IPS DF 6.9 (cell line): ENCODE measurements at regions not wholly inside any gene's neighbourhood (a gene's known extent, or its start where the extent isn't known, plus 50 kb on each side); places are given as distances from the start of the nearest gene placed in this dataset.
"Not testable (repeated sequence)": the region's sequence is repeated elsewhere in the genome, so short reads cannot be mapped to it uniquely, and the experiment has no call there.

Source experiments
- DNase-seq: peaks from one replicate; pipeline ENCODE4 v3.0.0-alpha.2; 2013; ENCODE audit warnings: low read depth, low spot score
- H3K27ac ChIP-seq: one replicate; pipeline ENCODE4 v1.5.1; 2013; ENCODE audit warnings: low read length, control low read depth
- H3K27me3 ChIP-seq: 2 replicates; pipeline ENCODE4 v1.6.1; 2013; ENCODE audit warnings: mild to moderate bottlenecking, low read length; ENCODE audit not compliant: control insufficient read depth, insufficient read depth
- H3K36me3 ChIP-seq: 2 replicates; pipeline ENCODE4 v1.6.1; 2013; ENCODE audit warnings: low read length; ENCODE audit not compliant: control insufficient read depth, insufficient read depth
- H3K4me1 ChIP-seq: 2 replicates; pipeline ENCODE4 v1.6.1; 2013; ENCODE audit warnings: low read length; ENCODE audit not compliant: control insufficient read depth, insufficient read depth
- H3K4me3 ChIP-seq: 2 replicates; pipeline ENCODE4 v1.5.1; 2013; ENCODE audit warnings: mild to moderate bottlenecking, low read length
- H3K9me3 ChIP-seq: 2 replicates; pipeline ENCODE4 v1.6.1; 2013; ENCODE audit warnings: low read length, inconsistent platforms; ENCODE audit not compliant: control insufficient read depth, insufficient read depth
- WGBS: extraction: QIAGEN DNeasy Blood & Tissue Kit; methylation state at CpG from one replicate; pipeline ENCODE4 v1.1.7; 2013; ENCODE audit warnings: mixed read lengths, missing lambda C conversion rate; ENCODE audit not compliant: insufficient read length, insufficient coverage; 5-methylcytosine and 5-hydroxymethylcytosine counted together

GRCh38 chr12:92233346-92234015 lies 87.8 kb upstream of the BTG1 start:
- Histone ChIP-seq H3K9me3 (no peaks in the 10 kb centered on the region), H3K27me3 (no peaks in the 10 kb centered on the region), H3K36me3 (no peaks in the 10 kb centered on the region), H3K4me3 (no peak overlapping the region), H3K4me1 (no peaks in the 10 kb centered on the region), H3K27ac (no peak overlapping the region)
- no peak for DNase-seq
- WGBS = no CpG with 5 or more reads among the region's 5 CpGs

- not testable (repeated sequence) for H3K4me1 ChIP-seq, H3K36me3 ChIP-seq, H3K9me3 ChIP-seq, DNase-seq, H3K4me3 ChIP-seq, H3K27ac ChIP-seq, H3K27me3 ChIP-seq
- WGBS = no CpG with 5 or more reads among the region's 2 CpGs
These were observed 86.8 kb upstream of the BTG1 start for GRCh38 chr12:92232371-92232932.

- not testable (repeated sequence) for H3K27me3 ChIP-seq, H3K4me3 ChIP-seq, H3K9me3 ChIP-seq, H3K36me3 ChIP-seq, H3K4me1 ChIP-seq, H3K27ac ChIP-seq, DNase-seq
- no CpG with 5 or more reads among the region's 3 CpGs for WGBS
These were observed 86.3 kb upstream of the BTG1 start for GRCh38 chr12:92231945-92232344.

GRCh38 chr12:92231532-92231931 lies 85.9 kb upstream of the BTG1 start:
- not testable (repeated sequence) for DNase-seq, H3K36me3 ChIP-seq, H3K4me1 ChIP-seq, H3K27me3 ChIP-seq, H3K4me3 ChIP-seq, H3K27ac ChIP-seq, H3K9me3 ChIP-seq
- no CpG with 5 or more reads among the region's 2 CpGs for WGBS

GRCh38 chr12:92229381-92229780 lies 83.7 kb upstream of the BTG1 start:
- no peak for DNase-seq
- Histone ChIP-seq H3K27ac (no peak overlapping the region), H3K4me1 (no peaks in the 10 kb centered on the region), H3K4me3 (no peak overlapping the region), H3K36me3 (no peaks in the 10 kb centered on the region), H3K27me3 (no peaks in the 10 kb centered on the region), H3K9me3 (no peaks in the 10 kb centered on the region)
- WGBS = no CpG with 5 or more reads among the region's 2 CpGs

- no peaks in the 10 kb centered on the region for H3K36me3 ChIP-seq
- no CpG with 5 or more reads among the region's 3 CpGs for WGBS
- no peaks in the 10 kb centered on the region for H3K9me3 ChIP-seq
- no peaks in the 10 kb centered on the region for H3K27me3 ChIP-seq
- H3K4me1 ChIP-seq = no peaks in the 10 kb centered on the region
- no peak for DNase-seq
- no peak overlapping the region for H3K27ac ChIP-seq
- H3K4me3 ChIP-seq = no peak overlapping the region
These were observed 81.3 kb upstream of the BTG1 start for GRCh38 chr12:92226961-92227360.

DNA sequence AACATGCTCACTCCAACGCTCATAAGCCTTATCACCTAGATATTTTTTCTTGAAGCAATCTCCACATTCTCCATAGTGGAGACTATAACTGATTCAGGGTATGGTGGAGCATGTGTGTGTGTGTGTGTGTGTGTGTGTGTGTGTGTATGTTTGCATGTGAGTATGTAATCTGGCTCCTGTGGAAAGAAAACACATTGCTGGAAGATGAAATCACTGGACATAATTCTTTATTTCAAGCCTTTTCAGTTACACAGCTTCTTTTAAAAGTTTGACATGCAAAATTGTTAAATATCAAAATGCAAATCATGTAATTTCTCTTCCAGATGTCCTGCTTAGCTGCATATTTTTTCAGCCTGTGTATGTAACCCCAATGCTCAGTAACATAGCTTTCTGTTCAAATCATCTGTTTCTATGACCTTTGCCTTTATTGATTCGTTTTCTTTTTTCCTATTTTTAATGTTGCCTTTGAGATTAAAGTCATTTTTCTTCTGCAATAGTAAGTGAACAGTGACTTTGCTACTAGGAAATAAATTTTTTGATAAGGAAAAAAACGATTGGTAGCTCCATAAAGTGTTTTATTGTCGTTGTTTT lies 80.5 kb upstream of the BTG1 start:
- no peak overlapping the region for H3K27ac ChIP-seq
- no peak overlapping the region for H3K4me3 ChIP-seq
- H3K4me1 ChIP-seq = no peaks in the 10 kb centered on the region
- DNase-seq = no peak
- 100% methylated on average over 1 of the region's 4 CpGs for WGBS
- no peaks in the 10 kb centered on the region for H3K27me3 ChIP-seq
- H3K36me3 ChIP-seq = no peaks in the 10 kb centered on the region
- H3K9me3 ChIP-seq = no peaks in the 10 kb centered on the region

- H3K4me1 ChIP-seq = no peaks in the 10 kb centered on the region
- DNase-seq = peak; percentile 5
- no peaks in the 10 kb centered on the region for H3K9me3 ChIP-seq
- H3K27ac ChIP-seq = no peak overlapping the region
- no peaks in the 10 kb centered on the region for H3K27me3 ChIP-seq
- no peak overlapping the region for H3K4me3 ChIP-seq
- no CpG with 5 or more reads among the region's 6 CpGs for WGBS
- H3K36me3 ChIP-seq = no peaks in the 10 kb centered on the region
These were observed 79.2 kb upstream of the BTG1 start for GRCh38 chr12:92224685-92225331.

- no peak for DNase-seq
- Histone ChIP-seq H3K27ac (no peak overlapping the region), H3K4me3 (no peak overlapping the region), H3K4me1 (no peaks in the 10 kb centered on the region), H3K36me3 (no peaks in the 10 kb centered on the region), H3K27me3 (no peaks in the 10 kb centered on the region), H3K9me3 (no peaks in the 10 kb centered on the region)
- WGBS = no CpG with 5 or more reads among the region's 1 CpG
These were observed 77.8 kb upstream of the BTG1 start for GRCh38 chr12:92223481-92223880.

GRCh38 chr12:92221656-92222315 lies 76.1 kb upstream of the BTG1 start:
- H3K4me1 ChIP-seq = no peaks in the 10 kb centered on the region
- H3K9me3 ChIP-seq = no peaks in the 10 kb centered on the region

More at GRCh38 chr12:92221656-92222315, 76.1 kb upstream of the BTG1 start:
- Histone ChIP-seq H3K4me3 (no peak overlapping the region), H3K27me3 (no peaks in the 10 kb centered on the region), H3K36me3 (no peaks in the 10 kb centered on the region), H3K27ac (no peak overlapping the region)
- no peak for DNase-seq
- no CpG with 5 or more reads among the region's 5 CpGs for WGBS
